GM18858 (cell line): ENCODE measurements at regions not wholly inside any gene's neighbourhood (a gene's known extent, or its start where the extent isn't known, plus 50 kb on each side); places are given as distances from the start of the nearest gene placed in this dataset.
"Not testable (repeated sequence)": the region's sequence is repeated elsewhere in the genome, so short reads cannot be mapped to it uniquely, and the experiment has no call there.

Source experiments
- ATAC-seq: cut with Tn5 transposase; IDR thresholded peaks from one replicate; pipeline ENCODE4 v1.9.1; 2021; ENCODE audit not compliant: unreplicated experiment

DNA sequence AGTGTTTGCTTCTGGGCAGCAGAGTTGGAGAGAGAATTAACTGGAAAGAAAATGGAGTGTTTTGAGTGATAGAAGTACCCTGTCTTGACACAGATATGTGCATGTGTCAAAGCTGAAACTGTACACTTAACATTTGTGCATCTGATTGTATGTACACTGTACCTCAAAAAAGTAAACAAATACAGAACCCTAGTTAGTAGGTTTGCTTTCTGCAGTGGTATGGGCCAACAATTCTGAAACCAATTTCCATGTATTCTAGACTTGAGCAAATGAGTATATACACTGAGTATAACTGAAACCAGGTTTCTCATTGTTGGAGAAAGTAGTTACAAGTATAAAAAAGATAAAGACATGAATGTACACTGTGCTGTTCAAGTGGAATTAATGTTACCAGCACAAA lies 52.4 kb downstream of the ELAPOR2 start:
- no peak for ATAC-seq

GRCh38 chr7:87004956-87005355 lies 54.5 kb downstream of the ELAPOR2 start:
- no peak for ATAC-seq

DNA sequence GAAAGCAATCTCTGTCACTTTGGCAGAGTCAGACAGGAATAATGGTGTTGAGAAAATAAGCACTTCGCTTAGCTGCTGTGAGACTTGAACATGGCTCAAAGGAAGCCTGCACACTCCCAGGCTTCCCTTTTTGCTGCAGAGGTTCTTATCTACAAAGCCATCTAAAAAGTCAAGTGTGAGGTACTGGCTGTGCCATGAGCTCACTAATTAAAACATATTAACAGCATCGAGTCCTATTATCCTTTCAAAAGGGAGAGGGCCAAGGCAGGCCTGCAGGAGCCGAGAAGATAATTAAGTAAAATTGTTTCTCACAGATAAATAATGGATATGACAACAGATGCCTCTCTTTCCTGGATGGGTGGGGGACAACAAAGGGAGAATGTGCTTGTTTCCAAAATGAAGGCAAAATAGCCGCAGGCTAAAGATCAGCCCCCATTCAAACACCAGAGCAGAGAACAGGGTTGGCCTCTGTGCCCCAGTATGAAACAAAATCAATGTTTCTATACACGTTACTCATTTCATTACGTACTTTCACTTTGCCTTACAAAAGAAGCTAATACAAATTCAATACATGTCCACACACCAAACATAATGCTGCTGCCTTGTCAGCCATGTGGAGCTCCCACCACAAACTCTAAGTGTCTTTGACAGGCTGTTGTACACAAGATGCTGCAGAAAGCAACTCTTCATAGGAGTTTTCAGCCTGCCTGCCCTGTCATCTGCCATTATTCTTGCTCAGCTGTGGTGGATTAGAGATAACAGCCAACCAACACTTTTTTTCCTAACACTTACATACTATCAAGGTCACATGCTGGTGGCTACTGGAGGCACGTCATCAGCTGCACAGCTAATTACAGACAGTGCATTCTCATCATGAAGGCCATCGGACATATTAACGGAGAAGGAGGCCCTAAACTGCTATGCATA lies 55.3 kb downstream of the ELAPOR2 start:
- peak; percentile 39 for ATAC-seq

DNA sequence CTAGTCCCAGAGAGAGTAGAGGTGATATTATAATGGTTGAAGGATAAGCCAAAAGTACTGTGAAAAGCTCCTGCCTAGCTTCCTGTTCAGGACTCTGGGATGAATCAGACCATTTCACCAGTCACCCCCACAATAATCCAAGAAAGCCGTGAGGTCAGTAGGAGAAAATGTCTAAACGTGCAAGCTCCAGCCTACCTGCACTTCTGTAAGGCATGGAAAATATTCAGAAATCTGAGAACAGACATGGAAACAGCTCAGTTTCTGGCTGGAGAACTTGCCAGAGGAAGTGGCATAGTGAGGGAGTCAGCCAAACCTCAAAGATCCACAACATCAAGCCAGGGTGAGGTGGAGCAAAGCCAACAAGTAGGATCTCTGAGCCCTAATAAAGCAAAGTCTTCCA lies 58.2 kb downstream of the ELAPOR2 start:
- no peak for ATAC-seq

DNA sequence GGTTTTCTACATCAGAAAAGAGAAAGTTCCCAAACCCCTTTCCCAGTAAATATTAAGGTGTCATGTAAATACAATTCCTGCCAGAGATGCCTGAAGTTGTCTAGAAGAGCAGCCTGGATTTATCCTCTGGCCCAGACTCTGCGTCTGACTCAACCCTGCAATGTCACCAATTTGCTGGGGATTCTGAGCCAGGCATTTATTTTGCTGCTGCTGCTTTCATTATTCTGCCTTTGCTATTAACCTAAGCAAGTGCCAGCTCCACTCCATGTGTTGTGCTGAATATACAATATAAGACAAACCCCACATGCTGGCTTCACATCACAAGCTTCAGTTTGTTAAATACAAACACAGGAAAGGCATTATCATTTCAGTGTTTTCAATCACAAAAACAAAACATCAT lies 59.1 kb downstream of the ELAPOR2 start:
- no peak for ATAC-seq

DNA sequence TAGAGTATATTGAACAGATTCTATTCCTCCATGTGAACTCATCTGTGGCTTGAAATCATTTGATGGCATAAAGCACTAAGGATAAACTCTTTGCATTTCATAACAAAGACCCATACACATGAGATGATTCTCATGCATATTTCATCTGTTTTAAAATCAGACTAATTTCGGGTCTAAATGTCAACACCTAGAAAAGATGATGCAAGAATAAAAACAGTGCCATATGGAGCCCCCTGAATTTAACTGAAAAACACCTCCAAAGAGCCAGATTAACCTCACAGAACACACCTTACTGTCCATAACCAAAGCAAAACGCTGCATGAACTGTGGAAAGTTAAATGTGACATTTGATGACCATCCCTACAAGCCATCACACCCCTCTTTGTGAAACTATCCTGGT lies 59.7 kb downstream of the ELAPOR2 start:
- no peak for ATAC-seq

- ATAC-seq, result no peak
These were observed 63.6 kb downstream of the ELAPOR2 start for GRCh38 chr7:86995814-86996213.

GRCh38 chr7:86995052-86995725 lies 64.3 kb downstream of the ELAPOR2 start:
- ATAC-seq, result no peak

- peak; percentile 20 for ATAC-seq
These were observed 67.7 kb downstream of the ELAPOR2 start for GRCh38 chr7:86991771-86992191.

DNA sequence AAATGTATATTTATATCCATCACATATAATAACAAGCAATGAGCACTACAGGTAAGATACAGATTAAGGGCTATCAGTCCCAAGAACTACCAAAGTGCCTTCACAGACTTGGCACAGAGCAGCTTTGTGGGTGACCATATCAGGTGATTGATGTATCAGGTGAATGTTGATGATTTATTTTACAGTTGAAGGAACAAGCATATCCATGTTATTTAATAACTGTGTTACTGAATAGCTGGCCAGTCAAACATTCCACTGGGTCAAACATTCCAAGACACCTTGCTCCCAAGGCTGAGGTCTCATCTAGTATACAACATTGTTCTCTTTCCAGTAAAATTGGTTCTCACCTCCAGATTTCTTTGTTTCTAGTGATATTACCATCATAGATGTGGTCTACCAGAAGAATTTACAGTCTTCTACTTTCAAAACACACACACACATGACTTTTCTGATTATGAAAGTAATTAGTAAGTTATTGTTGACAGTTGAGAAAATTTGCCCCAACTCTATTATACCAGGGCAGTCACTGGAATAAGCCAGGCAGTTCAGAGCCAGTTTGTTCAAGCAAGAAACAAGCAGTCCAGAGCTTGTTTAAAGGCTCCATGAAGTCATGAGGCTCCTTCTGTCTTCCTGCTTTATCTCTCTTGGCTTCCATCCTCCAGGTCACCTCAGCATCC lies 68.2 kb downstream of the ELAPOR2 start:
- peak; percentile 86 for ATAC-seq

- ATAC-seq, result no peak
These were observed 70.0 kb downstream of the ELAPOR2 start for GRCh38 chr7:86989407-86989806.

GRCh38 chr7:86987834-86988233 lies 71.6 kb downstream of the ELAPOR2 start:
- ATAC-seq, result not testable (repeated sequence)

GRCh38 chr7:86987358-86987757 lies 72.1 kb downstream of the ELAPOR2 start:
- ATAC-seq, result not testable (repeated sequence)

DNA sequence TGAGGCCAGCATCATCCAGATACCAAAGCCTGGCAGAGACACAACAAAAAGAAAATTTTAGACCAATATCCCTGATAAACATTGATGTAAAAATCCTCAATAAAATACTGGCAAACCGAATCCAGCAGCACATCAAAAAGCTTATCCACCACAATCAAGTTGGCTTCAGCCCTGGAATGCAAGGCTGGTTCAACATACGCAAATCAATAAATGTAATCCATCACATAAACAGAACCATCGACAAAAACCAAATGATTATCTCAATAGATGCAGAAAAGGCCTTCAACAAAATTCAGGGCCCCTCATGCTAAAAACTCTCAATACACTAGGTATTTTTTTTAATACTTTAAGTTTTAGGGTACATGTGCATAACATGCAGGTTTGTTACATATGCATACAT lies 74.1 kb downstream of the ELAPOR2 start:
- not testable (repeated sequence) for ATAC-seq

DNA sequence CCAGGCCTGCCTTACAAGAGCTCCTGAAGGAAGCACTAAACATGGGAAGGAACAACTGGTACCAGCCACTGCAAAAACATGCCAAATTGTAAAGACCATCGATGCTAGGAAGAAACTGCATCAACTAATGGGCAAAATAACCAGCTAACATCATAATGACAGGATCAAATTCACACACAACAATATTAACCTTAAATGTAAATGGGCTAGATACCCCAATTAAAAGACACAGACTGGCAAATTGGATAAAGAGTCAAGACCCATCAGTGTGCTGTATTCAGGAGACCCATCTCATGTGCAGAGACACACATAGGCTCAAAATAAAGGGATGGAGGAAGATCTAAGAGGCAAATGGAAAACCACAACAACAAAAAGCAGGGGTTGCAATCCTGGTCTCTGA lies 75.8 kb downstream of the ELAPOR2 start:
- ATAC-seq, result not testable (repeated sequence)

DNA sequence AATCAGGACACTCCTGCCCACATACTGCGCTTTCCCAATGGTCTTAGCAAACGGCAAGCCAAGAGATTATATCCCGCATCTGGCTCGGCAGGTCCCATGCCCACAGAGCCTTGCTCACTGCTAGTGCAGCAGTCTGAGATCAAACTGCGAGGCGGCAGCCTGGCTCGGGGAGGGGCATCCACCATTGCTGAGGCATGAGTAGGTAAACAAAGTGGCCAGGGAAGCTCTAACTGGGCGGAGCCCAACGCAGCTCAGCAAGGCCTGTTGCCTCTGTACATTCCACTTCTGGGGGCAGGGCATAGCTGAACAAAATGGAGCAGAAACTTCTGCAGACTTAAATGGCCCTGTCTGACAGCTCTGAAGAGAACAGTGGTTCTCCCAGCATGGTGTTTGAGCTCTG lies 77.5 kb downstream of the ELAPOR2 start:
- not testable (repeated sequence) for ATAC-seq

- no peak for ATAC-seq
These were observed 78.3 kb downstream of the ELAPOR2 start for GRCh38 chr7:86981127-86981526.

DNA sequence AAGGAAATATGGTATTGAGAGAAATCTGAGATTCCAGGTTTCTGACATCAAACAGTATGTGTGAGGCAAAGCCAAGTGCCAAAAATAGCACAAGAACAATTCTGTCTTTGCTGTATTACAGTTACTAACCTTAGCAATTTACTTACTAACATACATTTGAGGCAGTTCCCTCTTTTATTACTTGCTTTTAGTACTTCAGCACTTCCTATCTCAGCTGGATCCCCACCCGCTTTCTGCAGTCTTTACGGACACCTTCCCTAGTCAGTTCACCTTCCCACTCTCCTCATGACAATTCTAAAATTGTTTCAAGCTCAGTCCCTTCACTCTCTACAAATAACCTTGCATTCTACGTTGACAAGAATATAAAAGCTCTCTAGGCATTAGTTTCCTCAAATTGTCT lies 79.2 kb downstream of the ELAPOR2 start:
- no peak for ATAC-seq

- peak; percentile 97 for ATAC-seq
These were observed 80.5 kb downstream of the ELAPOR2 start for GRCh38 chr7:86978808-86979506.

DNA sequence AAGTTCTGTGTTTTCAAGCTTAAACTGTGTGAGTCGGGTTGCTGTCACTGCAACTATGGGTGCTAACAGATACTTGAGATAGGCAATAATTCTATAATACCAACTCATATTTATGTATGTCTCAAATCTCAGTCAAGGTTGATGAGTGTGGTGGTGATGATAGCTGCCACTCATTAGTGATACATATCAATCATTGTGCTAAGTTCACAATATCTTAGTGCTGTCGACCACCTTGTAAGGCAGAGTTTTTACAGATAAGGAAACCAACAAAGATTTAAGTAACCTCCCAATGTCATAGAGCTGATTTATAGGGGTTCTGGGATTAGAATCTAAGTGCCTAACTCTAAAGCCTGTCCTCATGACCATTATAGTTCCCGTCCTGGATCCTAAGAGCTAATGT lies 82.5 kb downstream of the ELAPOR2 start:
- ATAC-seq, result no peak

- ATAC-seq, result no peak
These were observed 83.5 kb downstream of the ELAPOR2 start for GRCh38 chr7:86975914-86976313.
